MCF 10A (cell line): ENCODE measurements at regions not wholly inside any gene's neighbourhood (a gene's known extent, or its start where the extent isn't known, plus 50 kb on each side); places are given as distances from the start of the nearest gene placed in this dataset.

Experiments used
- BruUV-seq: library from RNA; stranded (reverse); fragments of 400-500 nt; replicated peaks from 2 replicates; lab custom pipeline; 2021; lab: Mats Ljungman, UMichigan
- CTCF ChIA-PET: fragments of 300-600 bp; sonication (Branson Sonifier 250); formaldehyde crosslinking; extraction: SDS; loops from one replicate; lab custom pipeline; 2021; ENCODE audit warnings: antibody characterized with exemption, inconsistent platforms; lab: Yijun Ruan, JAX
- POLR2A ChIA-PET: fragments of 300-600, 350-650 bp; sonication (Branson Sonifier 250); formaldehyde crosslinking; extraction: SDS; loops from one replicate; lab custom pipeline; 2020; ENCODE audit warnings: antibody characterized with exemption, inconsistent platforms; lab: Yijun Ruan, JAX
- DNase-seq: peaks from one replicate; pipeline ENCODE4 v3.0.0-alpha.2; 2018; ENCODE audit not compliant: unreplicated experiment
- H3K27ac Mint-ChIP-seq: one replicate; pipeline ENCODE4 v1.8.0; 2022; ENCODE audit warnings: mild to moderate bottlenecking, low read depth, mixed read lengths; ENCODE audit not compliant: unreplicated experiment
- H3K27me3 Mint-ChIP-seq: one replicate; pipeline ENCODE4 v1.8.0; 2022; ENCODE audit warnings: mixed read lengths; ENCODE audit not compliant: insufficient read depth, unreplicated experiment
- H3K36me3 Mint-ChIP-seq: one replicate; pipeline ENCODE4 v1.8.0; 2022; ENCODE audit warnings: mild to moderate bottlenecking, moderate library complexity, mixed read lengths; ENCODE audit not compliant: insufficient read depth, unreplicated experiment
- H3K4me1 Mint-ChIP-seq: one replicate; pipeline ENCODE4 v1.8.0; 2022; ENCODE audit warnings: mixed read lengths; ENCODE audit not compliant: insufficient read depth, unreplicated experiment
- H3K4me3 Mint-ChIP-seq: one replicate; pipeline ENCODE4 v1.8.0; 2022; ENCODE audit warnings: mild to moderate bottlenecking, moderate library complexity, mixed read lengths; ENCODE audit not compliant: unreplicated experiment
- H3K9me3 Mint-ChIP-seq: one replicate; pipeline ENCODE4 v1.8.0; 2022; ENCODE audit warnings: mixed read lengths; ENCODE audit not compliant: unreplicated experiment
- intact Hi-C: fragments of 100-400 bp; cut with micrococcal nuclease; formaldehyde crosslinking; loops from 2 replicates; pipeline ENCODE4 v1.14.1; 2022
- TF ChIP-seq, protein P1 (sequence below): fragments of 200-600 bp; IDR thresholded peaks from one replicate; pipeline ENCODE4 v1.8.0; 2022; ENCODE audit warnings: antibody characterized with exemption, mild to moderate bottlenecking; ENCODE audit not compliant: unreplicated experiment

DNA sequence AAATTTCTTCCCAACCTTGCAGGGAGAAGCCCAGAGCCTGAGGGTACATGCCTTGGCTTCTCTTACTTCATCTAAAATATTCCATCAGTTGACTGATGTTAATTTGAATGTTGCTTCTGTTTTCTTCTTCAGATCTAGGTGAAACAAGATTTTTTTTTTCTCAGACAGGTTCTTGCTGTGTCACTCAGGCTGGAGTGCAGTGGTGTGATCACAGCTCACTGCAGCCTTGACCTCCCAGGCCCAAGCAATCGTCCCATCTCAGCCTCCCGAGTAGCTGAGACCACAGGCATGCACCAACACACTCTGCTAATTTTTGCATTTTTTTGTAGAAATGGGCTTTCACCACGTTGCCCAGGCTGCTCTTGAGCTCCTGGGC lies 62.1 kb upstream of the KLF3 start:
- BruUV-seq, result no TSS peak
- Mint-ChIP-seq H3K9me3 (no peaks in the 10 kb centered on the region), H3K36me3 (no peaks in the 10 kb centered on the region), H3K4me1 (peaks cover 19% of the 10 kb centered on the region), H3K27me3 (no peaks in the 10 kb centered on the region), H3K4me3 (no peak overlapping the region), H3K27ac (no peak overlapping the region)
- POLR2A ChIA-PET, result interaction anchor here (1.0 to 1.1 kb wide), 2 partner anchors 65 to 515 kb away, joined by 3 read pairs; no protein-coding TSS in a partner anchor
- CTCF ChIA-PET, result interaction anchor here (0.6 to 0.7 kb wide), 2 partner anchors 15 to 516 kb away, joined by 3 read pairs; no protein-coding TSS in a partner anchor
- TF ChIP-seq, protein P1, sequence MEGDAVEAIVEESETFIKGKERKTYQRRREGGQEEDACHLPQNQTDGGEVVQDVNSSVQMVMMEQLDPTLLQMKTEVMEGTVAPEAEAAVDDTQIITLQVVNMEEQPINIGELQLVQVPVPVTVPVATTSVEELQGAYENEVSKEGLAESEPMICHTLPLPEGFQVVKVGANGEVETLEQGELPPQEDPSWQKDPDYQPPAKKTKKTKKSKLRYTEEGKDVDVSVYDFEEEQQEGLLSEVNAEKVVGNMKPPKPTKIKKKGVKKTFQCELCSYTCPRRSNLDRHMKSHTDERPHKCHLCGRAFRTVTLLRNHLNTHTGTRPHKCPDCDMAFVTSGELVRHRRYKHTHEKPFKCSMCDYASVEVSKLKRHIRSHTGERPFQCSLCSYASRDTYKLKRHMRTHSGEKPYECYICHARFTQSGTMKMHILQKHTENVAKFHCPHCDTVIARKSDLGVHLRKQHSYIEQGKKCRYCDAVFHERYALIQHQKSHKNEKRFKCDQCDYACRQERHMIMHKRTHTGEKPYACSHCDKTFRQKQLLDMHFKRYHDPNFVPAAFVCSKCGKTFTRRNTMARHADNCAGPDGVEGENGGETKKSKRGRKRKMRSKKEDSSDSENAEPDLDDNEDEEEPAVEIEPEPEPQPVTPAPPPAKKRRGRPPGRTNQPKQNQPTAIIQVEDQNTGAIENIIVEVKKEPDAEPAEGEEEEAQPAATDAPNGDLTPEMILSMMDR, result no peak
- intact Hi-C loops, result loop anchor here (10.0 kb wide), 1 partner anchor 277 kb away; no protein-coding TSS in a partner anchor
- no peak for DNase-seq

- DNase-seq, result no peak
- Mint-ChIP-seq H3K4me3 (no peak overlapping the region), H3K4me1 (peaks cover 19% of the 10 kb centered on the region), H3K27me3 (no peaks in the 10 kb centered on the region), H3K36me3 (no peaks in the 10 kb centered on the region), H3K9me3 (no peaks in the 10 kb centered on the region), H3K27ac (no peak overlapping the region)
- BruUV-seq, result no TSS peak
- ChIA-PET CTCF (interaction anchor here (1.5 kb wide), 1 partner anchor 252 kb away, joined by 3 read pairs; no protein-coding TSS in a partner anchor), POLR2A (interaction anchor here (1.1 to 2.4 kb wide), 2 partner anchors 17 to 65 kb away, joined by 5 to 6 read pairs; no protein-coding TSS in a partner anchor)
- intact Hi-C loops, result loop anchor here (10.0 kb wide), 1 partner anchor 279 kb away; no protein-coding TSS in a partner anchor
- TF ChIP-seq, protein P1, result no peak
Observed at GRCh38 chr4:38603652-38604051, 60.3 kb upstream of the KLF3 start.

DNA sequence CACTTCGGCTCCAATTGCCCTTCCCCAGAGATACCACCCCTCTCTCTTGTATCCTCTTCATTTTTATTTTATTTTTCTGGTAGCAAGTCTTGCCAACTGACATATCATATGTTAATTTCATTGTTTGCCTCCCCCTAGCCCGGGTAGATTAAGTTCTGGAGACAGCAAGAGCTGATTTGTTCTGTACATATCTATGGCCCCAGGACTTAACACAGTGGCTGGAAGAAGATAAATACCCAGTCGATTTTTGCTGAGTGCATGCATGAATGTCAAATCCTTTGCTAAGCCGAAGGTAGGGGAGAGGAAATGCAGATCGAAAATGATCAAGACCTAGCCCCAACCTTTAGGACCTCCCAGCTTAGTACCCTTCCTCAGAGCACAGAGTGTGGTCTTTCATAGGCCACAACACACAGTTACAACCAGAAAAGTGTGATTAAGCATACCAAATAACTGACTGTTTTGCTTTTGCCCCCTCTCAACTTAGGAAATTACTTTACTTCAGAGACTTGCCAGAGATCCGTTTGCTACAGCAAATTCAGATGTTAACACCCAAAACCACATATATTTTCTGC lies 58.7 kb upstream of the KLF3 start:
- Mint-ChIP-seq H3K36me3 (no peaks in the 10 kb centered on the region), H3K27ac (peak overlapping the region; percentile 57), H3K4me1 (peaks cover 19% of the 10 kb centered on the region), H3K4me3 (no peak overlapping the region), H3K9me3 (no peaks in the 10 kb centered on the region), H3K27me3 (no peaks in the 10 kb centered on the region)
- intact Hi-C loops, result loop anchor here (10.0 kb wide), 1 partner anchor 280 kb away; no protein-coding TSS in a partner anchor
- DNase-seq, result no peak
- TF ChIP-seq, protein P1, result no peak
- ChIA-PET CTCF (interaction anchor here (0.6 kb wide), 1 partner anchor 255 kb away, joined by 3 read pairs; no protein-coding TSS in a partner anchor), POLR2A (interaction anchor here (0.6 kb wide), 1 partner anchor 63 kb away, joined by 6 read pairs; no protein-coding TSS in a partner anchor)
- no TSS peak for BruUV-seq

DNA sequence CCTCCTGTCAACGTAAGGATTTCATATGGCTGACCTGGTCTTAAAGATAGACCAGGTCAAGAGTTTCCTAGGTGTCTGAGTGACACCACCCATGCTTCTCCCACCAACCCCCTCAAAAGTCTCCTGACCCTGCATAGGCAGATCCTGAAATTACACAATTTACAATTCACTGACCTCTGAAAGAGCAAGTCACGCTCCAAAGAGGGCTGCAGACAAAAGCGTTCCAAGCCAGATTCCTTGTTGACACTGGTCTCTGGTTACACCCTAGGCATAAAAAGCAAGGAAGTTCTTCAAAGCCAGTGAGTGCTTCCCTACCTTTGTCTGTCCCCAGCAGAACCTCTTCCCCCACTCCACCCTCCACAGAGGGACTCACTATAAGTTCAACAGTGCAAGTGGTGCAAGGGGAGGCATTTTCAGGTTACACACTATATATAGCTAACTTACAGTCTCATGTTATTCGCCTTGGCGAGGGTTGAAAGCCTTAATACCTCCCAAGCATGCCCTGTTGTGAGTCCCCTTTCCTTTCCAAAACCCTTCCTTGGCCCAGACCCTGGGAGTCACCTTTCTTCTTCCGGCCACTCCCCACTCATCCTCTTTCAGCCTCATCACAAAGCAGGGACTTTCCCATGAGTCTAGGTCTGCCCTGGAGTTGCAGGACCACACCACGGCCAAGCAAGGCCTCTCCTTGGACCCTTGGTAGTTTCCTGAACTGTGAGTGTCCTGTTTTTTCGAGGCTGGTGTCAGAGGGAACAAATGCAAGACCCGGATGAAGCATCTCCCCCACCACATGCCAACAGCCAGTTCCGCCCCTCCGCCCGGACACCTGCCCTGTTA lies 58.0 kb upstream of the KLF3 start:
- no peak overlapping the region for H3K27ac Mint-ChIP-seq
- POLR2A ChIA-PET, result interaction anchor here (0.6 kb wide), 2 partner anchors 42 to 63 kb away, joined by 4 to 6 read pairs; no protein-coding TSS in a partner anchor
- DNase-seq, result no peak

More for the DNA sequence above, 58.0 kb upstream of the KLF3 start:
- Mint-ChIP-seq H3K4me3 (no peak overlapping the region), H3K27me3 (no peaks in the 10 kb centered on the region), H3K9me3 (no peaks in the 10 kb centered on the region), H3K36me3 (no peaks in the 10 kb centered on the region), H3K4me1 (peaks cover 16% of the 10 kb centered on the region)
- intact Hi-C loops, result loop anchor here (10.0 kb wide), 1 partner anchor 281 kb away; no protein-coding TSS in a partner anchor
- CTCF ChIA-PET, result interaction anchor here (0.6 kb wide), 1 partner anchor 69 kb away, joined by 5 read pairs; no protein-coding TSS in a partner anchor
- no TSS peak for BruUV-seq
- TF ChIP-seq, protein P1, result no peak
